Activated CD8-positive, alpha-beta memory T cell treated with anti-CD3 and anti-CD28 coated beads for 36 hours (primary cell): ENCODE measurements at regions not wholly inside any gene's neighbourhood (a gene's known extent, or its start where the extent isn't known, plus 50 kb on each side); places are given as distances from the start of the nearest gene placed in this dataset.

Experiments used
- CTCF ChIA-PET: fragments of 350-600 bp; sonication (Branson Sonifier 250); formaldehyde crosslinking; loops from one replicate; lab custom pipeline; 2021; ENCODE audit warnings: antibody characterized with exemption; lab: Charles Lee
- POLR2A ChIA-PET: fragments of 350-600 bp; sonication (Branson Sonifier 250); formaldehyde crosslinking; loops from one replicate; lab custom pipeline; 2021; ENCODE audit warnings: antibody characterized with exemption; lab: Charles Lee

DNA sequence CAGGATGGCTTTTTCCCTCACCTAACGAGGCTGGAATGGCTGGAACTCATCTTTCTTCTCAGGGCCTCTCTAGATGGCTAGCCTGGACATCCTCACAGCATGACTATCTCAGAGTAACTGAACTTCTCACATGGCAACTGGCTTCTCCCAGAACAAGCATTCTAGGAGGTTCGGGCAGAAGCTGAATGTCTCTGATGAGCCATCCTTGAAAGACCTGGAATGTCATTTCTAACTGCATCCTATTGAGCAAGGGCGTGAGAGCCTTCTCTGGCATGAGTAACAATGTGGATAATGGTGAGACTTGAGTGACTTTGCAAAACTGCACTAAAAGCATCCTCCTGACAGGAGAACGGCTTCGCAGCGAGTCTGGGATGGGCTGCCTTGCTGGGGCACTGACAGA lies 487.7 kb downstream of the MAT2B start:
- CTCF ChIA-PET: no interaction called here
- POLR2A ChIA-PET: no interaction called here

DNA sequence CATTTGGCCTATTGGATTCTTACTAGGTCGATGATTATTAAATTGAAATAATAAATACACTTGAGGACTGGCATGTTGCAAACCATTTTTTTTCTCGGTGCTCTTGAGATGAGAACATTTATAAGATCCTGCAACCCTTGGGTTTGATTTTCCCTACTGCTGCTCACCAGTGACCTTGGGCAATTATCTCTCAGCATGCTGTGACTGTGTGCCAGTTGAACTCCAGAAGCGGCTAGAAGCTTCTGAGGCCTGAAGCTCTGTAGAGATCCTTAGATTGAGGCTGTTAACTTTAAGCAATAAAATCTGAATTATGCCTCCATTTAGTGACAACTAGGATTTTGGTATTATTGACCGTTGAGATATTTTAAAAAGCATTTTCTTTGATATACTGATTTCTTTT lies 489.8 kb downstream of the MAT2B start:
- CTCF ChIA-PET: no interaction called here
- POLR2A ChIA-PET: no interaction called here

DNA sequence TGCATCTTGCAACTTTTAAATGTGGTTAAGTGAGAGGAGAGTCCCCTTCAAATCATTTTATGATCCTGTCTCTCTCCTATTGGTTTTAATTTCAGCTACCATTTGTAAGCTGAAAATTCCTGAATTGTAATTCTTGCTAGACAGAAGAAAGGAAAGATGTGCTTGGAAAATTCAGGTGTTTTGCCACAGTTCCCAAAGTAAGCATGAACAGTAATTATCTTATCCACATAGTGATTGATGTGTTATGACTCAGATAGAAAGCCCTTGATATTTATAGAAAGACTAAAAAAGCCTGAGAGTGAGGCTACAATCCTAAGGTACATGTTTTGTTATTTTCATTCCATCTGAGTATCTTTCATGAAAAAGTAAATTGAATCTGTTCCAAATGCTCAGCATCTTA lies 492.5 kb downstream of the MAT2B start:
- POLR2A ChIA-PET: no interaction called here
- CTCF ChIA-PET: no interaction called here

DNA sequence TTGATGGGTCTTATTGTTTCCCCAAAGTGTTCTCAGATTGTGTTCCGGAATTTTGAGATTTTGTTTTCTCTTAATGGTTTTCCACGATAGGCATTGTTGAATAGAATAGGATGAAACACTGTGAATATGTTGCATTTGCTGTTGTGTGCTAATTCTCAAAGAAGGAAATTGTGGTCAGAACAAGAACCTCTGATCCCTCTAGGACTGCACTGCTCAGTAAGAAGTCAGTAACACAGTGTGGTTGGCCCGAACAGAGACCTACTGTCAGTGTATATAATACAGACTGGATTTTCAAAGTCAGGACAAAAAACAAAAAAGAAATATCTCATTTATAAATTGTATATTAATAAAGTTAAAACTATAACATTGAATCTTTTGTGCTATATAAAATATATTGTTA lies 494.8 kb downstream of the MAT2B start:
- ChIA-PET CTCF (no interaction called here), POLR2A (no interaction called here)

DNA sequence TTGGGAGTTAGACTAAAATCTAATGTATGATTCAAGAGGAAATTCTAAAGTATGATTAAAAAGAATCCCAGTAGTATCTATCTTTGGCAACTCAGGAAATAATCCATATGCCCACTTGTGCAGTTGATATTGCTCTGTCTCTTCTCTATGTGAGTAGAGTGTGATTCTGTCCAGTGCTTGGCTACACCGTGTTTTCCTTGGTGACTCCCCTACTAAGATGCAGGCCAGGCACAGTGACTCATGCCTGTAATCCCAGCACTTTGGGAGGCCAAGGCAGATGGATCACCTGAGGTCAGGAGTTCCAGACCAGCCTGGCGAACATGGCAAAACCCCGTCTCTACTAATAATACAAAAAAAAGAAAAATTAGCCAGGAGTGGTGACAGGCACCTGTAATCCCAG lies 495.4 kb downstream of the MAT2B start:
- ChIA-PET CTCF (no interaction called here), POLR2A (no interaction called here)

DNA sequence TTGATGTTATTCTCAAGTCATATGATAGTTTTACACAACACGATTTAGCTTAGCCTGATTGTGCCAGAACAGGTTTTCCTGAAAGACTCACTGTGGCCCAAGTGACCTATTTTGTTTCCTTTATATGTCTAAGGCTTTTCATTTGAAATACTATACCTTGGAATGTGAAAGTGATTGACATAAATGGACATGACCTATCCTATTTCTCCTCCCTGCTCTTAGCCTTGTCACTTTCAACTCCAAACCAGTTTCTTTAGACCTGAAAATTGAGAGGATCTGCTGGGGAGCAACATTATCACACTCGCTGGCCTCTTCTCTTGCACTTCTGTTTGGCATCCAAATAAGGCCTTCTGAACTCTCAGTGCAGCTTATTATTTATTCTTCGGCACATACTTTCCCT lies 496.8 kb downstream of the MAT2B start:
- ChIA-PET POLR2A (no interaction called here), CTCF (no interaction called here)

DNA sequence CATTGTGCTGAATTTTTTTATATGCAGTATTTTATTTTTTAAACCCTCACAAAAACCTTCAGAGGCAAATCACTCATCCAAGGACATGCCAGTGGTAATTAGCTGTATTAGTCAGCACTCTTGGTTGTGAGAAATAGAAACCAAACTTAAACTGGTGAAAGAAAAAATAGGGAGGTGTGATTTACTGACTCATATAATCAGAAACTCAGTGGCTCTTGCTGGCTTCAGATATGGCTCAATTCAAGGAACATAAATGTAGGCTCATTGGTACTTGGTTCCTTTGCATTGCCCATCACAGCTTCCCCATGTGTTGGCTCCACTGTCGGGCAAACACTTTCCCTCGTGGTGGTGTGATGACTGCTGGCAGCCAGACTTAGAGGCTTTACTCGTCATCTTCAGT lies 497.2 kb downstream of the MAT2B start:
- CTCF ChIA-PET: no interaction called here
- POLR2A ChIA-PET: no interaction called here

DNA sequence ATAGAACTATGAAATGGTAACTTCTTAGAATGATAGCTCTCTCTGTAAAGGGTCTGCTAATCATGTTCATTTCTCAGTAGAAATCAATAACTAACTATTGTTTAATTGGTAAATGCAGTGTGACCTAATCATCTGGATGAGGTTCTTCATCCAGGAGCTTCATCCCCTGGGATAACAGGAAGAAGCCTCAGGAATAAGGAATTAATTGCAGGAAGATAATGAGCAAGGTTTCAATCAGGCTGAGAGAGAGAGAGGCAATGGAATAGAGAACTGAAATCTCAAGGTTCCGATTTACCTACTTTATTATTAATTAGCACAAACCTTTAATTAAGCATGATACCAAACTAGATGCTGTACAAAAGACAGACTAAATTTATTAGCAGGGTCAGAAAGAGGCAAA lies 499.7 kb downstream of the MAT2B start:
- CTCF ChIA-PET: no interaction called here
- POLR2A ChIA-PET: no interaction called here

DNA sequence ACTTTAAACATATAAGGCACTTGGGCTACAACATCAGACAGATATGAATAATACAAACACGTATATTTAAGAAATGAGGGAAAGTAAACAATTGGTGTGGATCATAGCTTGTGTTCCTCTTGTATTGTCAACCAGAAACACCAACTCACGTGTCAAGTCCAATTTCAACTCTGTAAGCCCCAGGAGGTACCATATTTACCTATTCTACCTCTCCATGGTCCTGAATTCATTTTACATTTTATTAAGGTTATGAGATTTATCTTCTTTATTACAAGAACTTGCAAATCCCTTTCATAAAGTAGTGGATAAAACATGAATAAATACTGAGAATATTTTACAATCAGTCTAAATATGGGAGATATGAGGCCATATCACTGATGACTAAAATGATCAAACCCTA lies 501.6 kb downstream of the MAT2B start:
- CTCF ChIA-PET: no interaction called here
- POLR2A ChIA-PET: no interaction called here

DNA sequence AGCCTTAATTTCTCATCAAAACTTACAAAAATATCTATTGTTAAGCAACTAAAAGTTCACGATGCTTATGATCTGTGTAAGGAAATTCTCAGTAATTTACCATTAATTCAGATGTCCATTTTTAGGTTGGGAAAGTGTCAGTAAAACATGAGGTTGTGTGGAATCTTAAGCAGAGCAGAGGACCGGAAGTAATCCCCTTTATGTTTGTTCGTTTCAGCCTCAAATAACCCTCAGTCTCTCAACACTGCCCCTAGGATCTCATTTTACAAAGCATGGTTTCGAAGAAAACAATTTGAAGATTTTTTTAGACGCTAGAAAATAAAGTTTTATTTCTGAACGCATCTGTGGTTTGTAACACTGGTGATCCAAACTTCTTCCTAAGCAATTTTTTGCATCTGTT lies 504.2 kb downstream of the MAT2B start:
- POLR2A ChIA-PET: no interaction called here
- CTCF ChIA-PET: no interaction called here

DNA sequence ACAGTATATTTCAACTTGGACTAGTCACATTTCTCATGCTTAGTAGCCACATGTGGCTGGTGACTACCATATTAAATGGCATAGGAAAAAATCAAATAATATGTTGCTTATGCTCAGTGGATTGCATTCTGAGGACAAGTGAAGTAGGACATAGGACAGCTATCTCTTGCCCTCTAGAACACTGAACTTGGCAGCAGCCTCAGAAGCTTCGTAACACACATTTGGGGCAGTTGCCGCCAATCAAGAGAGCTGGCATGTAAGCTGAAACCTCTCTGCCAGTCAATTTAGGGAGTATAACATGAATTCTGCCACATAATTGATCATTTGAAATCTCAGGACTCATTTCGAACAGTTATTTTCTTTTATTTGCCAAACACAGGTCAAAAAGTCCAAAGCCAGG lies 505.5 kb downstream of the MAT2B start:
- CTCF ChIA-PET: no interaction called here
- POLR2A ChIA-PET: no interaction called here

DNA sequence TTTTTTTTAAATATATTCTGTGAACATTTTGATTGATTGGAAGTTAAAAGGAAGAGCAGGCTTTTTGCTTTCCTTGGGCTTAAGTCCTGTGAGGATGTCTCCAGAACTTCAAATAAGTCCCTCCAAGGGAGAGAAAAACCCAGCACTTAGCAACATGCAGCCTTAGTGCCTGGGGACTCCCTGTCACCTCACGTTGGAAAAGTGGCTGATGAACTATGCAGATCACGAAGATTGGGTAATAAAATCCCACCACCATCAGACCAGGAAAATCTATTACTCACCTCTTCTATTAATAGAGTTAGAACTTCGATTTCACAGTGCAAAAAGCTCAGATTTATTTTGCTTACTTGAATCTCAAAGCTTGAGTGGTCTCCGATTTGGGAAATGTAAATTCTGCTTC lies 507.0 kb downstream of the MAT2B start:
- CTCF ChIA-PET: no interaction called here
- POLR2A ChIA-PET: no interaction called here

DNA sequence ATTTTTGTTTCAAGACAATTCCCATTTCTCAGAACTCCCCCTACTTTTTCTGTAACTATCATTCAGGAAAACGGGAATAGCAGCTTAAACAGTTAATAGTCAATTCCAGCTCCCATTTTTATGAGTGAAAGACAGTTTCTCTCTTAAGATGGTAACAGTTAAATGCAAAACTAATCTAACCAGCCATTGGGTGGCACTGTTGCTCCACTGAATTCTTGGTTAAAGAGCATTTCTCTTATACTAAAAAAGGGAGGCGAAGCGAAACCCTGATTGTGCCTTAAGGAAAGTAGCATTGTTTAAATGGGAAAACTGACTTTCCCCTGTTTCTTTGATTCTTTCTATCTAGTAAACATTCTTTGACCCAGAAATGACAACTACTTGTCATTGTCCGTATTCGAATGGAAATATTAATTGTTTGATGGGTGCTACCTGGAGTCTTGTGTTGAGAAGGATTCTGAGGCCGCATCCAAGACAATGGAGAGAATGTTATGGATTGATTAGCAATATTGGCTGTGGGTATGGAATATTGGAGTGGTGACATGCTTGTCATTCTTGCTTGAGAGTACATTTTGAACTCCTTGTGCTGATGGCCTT lies 507.8 kb downstream of the MAT2B start:
- POLR2A ChIA-PET: no interaction called here
- CTCF ChIA-PET: no interaction called here

DNA sequence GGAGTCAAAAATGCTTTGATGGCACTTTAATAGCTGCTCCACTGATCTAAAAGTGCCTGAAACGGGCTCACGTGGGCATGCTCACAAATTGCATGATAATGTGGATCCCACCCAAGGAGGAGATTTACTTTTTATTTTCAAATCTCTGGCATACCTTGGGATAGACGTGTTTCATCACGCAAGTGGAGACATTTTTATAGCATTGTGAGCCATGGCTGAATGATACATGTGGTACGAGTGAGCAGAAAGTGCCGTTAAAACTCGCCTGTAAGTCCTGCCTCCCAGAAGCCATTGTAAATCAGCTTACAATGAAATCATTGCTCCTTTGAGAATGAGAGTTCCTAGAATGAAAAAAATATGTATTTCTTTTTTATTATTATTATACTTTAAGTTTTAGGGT lies 514.7 kb downstream of the MAT2B start:
- ChIA-PET CTCF (no interaction called here), POLR2A (no interaction called here)

DNA sequence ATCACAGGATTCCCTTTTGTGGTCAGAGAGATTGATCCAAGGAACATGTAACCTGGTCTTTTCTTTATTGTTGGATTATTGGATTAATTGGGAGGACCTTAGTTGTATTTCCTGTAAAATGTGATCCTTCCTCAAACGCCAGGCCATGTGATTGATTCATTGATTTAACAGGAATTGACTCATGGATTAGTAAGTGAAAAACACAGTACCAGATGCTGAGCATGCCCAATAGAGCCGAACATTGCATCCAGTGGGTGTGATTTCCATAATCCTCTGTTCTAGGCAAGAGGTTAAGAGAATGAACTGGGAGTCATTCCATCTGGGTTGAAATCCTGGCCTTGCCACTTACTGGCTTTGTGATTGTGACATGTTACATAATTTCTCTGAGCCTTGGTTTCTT lies 522.3 kb downstream of the MAT2B start:
- CTCF ChIA-PET: no interaction called here
- POLR2A ChIA-PET: no interaction called here

DNA sequence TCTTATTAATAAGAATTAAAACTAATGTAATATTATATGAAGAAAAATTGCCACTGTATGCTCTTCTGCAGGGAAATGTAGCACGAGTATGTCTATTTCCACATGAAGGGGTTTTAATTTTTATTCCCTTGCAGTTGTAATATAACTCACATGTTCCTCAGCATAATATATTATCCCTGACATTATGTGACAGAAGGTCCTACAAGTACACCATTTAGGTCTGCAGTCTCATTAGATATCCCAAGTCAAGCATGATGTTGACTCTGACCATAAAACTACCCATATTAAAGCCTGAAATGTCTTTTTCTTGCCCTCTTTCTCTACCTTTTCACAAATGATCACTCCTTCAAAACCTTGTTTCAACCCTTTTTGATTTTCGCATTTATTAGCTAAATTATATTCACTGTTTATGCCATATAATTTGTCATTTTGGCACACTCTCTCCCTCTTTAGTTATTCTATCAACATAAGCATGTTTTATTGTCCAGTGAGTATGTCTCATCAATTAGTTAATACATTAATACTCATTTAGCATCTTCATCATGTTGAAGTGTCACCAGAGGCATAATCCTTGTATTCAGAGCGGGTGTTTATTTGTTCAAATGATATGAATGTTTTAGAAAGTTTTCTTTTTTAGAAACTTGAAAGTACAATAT lies 532.8 kb downstream of the MAT2B start:
- CTCF ChIA-PET: no interaction called here
- POLR2A ChIA-PET: no interaction called here

DNA sequence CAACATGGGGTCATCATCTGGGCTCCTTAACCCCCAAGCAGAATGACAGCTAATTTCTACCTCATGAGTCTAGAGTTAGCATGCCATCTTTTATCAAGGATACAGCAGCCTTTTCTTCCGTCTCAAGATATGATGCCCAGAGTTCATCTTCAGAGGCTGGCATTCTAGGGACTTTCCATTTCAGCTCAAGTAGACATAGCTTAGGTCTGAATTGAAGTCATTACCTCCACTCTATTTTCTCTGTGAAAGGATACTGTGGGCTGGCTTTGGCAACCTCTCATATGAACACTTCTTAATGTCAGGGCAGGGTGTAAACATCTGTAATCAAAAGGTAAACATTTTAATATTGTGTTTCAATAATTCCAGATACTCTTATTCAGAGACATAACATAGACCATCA lies 535.7 kb downstream of the MAT2B start:
- CTCF ChIA-PET: no interaction called here
- POLR2A ChIA-PET: no interaction called here

DNA sequence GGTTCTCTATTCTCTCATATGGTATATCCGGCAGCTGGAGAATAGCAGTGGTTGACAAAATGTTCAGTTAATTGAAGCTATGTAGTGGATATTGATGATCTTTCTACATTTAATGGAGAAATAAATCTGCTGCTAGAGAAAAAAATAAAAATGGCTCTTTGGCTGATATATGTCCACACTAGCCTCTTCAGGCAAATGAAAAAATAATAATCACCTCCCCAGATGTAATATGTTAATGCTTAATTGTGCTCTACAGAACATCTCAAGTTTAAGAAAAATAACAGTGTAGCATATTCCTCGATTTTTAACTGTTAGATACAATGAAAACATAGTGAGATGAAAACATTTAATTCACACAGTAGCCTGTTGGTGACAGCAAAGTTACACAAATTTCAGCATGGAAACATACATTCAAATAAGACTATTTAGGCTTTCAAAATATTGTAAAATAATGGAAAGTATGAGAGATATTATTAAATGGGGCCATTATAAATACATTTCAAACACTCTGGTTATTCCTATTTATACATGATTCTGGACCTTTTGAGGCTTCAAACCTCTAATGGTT lies 543.0 kb downstream of the MAT2B start:
- ChIA-PET POLR2A (no interaction called here), CTCF (no interaction called here)

DNA sequence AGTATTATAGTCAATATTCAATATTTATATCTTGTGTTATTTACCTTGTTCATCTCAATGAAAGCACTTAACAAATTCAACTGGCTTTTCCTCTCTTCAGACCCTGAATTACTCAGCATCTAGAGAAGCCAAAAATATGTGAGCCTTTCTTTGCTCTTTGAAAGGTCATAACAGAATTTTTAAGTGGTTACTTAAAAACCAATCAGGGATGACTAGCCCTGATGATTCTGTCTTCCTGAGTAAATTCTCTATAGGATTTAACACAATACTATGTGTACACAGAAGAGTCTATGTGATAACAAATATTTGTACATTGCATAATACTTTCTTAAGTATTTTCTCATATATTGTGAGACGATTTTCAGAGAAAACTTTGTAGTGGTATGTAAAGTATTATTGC lies 546.3 kb downstream of the MAT2B start:
- CTCF ChIA-PET: no interaction called here
- POLR2A ChIA-PET: no interaction called here

DNA sequence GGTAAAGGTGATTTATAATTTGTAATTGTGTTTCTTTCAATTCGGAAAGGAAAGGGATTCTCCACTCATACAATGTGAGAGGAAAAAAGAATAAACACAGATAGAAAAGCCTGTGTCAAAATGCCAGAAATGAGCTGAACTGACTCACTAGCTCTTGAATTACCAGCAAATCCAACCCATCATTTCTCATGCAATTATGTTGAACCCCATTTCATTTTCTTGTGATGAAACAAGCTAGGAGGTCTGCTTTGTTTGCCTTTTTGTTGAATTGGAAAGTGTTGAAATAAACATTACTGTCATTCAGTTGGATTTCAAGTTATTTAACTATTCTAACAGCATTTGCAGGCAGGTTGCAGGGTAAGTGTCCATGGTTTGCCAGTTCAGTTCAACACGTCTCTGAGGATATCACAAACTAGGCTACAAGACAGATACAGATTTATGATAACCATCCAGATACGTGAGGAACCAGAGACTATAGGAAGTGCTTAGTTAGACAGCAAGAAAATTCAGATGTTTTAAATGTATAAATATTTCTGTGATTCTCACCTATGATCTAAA lies 547.2 kb downstream of the MAT2B start:
- POLR2A ChIA-PET: no interaction called here
- CTCF ChIA-PET: no interaction called here

DNA sequence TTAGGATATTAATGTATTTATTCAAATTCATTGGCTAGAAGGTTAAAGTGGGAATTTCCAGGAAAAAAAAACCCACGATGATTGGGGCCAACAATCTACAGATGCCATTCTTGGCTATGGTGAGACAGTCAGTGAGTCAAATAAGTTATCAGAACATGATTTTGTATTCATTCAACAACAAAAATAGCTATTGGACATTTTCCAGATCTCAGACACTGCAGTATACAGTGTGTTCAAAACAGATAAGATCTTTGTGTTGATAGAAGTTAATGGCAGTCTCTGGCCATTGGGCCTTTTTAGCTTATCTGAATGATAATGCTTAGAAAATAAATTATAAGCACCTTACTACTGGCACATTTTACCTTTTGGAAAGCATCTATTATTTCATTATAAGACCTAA lies 547.7 kb downstream of the MAT2B start:
- POLR2A ChIA-PET: no interaction called here
- CTCF ChIA-PET: no interaction called here
